HG03558 (cell line): ENCODE measurements at regions not wholly inside any gene's neighbourhood (a gene's known extent, or its start where the extent isn't known, plus 50 kb on each side); places are given as distances from the start of the nearest gene placed in this dataset.
"Not testable (repeated sequence)": the region's sequence is repeated elsewhere in the genome, so short reads cannot be mapped to it uniquely, and the experiment has no call there.

Source experiments
- ATAC-seq: cut with Tn5 transposase; IDR thresholded peaks from one replicate; pipeline ENCODE4 v1.9.1; 2021; ENCODE audit warnings: moderate number of reproducible peaks; ENCODE audit not compliant: unreplicated experiment; ENCODE audit errors: extremely low read depth

DNA sequence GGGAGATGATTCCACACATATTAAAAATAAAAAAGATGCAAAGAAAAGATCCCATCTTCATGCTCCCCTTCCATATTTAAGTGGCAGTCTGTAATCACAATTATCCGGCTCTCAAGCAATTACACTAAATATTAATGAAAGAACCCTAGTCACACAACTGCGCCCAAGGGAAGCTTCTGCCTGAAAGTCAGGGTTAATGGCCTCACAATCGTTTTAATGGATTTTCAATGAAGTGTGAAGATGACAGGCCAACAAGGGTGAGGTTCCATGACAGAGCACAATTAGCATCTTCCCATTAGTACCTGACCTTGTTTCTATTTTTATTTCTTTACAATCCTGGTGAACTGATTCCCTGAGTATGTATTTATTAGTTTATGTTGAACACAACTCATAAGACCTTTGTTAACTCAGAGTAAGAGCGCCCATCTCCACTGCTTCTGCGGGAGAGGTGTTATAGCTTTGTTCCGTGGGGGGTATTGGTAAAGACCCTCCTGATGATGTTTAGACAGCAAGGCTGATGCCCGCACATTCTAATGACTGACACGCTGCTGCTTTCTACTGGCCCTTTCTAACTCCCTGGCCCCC is 80.9 kb downstream of the IER5 start:
- no peak for ATAC-seq

DNA sequence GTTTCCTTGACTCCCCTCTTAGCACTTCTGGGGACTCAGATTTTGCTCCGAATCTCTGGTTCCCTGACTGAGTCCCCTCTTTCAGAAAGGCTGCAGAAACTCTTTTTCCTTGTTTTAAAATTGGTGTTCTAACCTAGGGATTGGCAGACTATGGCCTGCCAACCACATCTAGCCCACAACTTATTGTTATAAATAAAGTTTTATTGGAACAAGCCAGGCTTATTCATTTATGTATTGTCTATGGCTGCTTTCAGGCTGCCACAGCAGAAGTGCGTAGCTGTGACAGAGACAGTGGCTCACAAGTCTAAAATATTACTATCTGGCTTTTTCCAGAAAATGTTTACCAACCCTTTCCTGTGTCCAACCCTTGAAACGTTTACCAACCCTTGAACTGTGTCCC is 81.7 kb downstream of the IER5 start:
- no peak for ATAC-seq

DNA sequence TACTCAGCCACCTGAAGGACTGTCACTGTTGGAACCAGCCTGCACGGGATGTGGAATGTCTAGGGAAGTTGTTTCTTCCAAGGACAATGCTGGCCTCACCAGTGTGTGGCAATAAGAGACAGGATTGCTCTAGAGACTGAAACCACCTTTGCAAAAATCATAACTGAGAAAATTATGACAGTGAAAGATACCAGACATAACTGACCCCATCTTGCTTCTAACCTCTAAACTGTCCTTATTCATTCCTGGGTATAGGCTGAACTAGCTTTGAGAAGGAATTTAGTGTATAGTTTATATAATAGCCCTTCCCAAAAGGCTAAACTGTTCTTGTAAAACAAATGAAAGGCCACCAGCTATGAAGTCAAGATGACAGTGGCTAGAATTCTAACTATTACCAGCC is 83.6 kb downstream of the IER5 start:
- no peak for ATAC-seq

DNA sequence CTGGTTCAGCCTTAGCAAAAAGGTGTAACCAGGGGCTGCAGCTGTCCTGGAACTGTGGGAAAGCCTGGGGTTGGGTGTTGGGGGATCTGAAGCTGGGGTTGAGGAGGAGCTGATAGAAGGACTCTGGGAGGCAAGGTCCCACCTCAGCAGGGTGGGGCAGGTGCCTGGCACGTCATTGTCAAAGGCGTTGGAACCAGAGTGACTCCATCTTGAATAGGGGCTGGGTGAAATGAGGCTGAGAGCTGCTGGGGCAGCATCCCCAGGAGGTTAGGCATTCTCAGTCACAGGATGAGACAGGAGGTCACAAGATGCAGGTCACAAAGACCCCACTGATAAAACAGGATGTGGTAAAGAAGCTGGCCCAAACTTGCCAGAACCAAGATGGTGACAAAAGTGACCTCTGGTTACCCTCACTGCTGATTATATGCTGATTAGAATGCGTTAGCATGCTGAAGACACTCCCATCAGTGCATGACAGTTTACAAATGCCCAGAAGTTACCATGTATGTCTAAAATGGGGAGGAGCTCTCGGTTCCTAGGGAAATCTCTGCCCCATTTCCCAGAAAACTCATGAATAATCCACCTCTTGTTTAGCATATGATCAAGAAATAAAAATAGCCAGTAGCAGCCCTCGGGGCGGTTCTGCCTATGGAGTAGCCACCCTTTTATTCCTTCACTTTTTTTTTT is 85.4 kb downstream of the IER5 start:
- no peak for ATAC-seq

DNA sequence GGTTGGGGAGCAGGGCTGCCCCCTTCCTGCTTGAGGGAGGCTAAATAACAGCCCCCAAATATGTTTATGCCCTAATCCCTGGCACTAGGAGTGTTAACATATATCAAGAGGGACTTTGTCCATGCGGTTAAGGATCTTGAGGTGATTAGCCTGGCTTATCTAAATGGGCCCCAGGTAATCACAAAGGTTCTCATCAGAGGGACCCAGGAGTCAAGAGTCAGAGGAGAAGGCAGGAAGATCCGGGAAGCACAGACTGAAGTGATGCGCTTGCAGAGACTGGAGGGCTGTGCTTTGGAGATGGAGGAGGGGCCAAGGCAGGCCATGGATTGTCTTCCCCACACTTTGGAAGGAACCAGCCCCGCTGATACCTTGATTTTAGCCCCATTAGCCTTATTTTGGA is 86.4 kb downstream of the IER5 start:
- ATAC-seq: no peak

DNA sequence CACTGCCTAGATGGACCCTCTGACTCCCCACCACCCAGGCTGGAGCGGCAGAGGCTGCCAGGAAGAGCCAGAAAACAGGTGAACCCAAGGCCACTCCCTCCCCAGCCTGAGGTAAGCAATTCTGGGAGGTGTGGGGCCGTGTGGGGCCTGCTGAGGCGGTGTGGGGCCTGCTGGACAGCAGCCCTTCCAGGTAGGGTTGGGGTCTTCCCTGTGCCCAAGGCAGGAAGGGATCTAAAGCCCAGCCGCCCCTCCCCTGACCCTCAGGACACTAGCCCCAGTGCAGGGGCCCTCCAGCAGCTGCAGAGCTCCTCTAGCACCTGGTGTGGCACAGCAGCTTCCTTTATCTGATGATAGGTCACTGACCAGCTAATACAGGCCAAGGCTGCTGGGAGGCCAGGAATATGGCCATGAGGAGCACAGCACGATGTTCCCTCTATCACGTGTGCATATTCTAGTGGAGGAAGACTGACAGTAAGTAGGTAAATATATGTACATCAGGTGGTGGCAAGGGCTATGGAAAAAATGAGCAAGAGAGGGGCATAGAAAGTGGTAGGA is 86.9 kb downstream of the IER5 start:
- no peak for ATAC-seq

DNA sequence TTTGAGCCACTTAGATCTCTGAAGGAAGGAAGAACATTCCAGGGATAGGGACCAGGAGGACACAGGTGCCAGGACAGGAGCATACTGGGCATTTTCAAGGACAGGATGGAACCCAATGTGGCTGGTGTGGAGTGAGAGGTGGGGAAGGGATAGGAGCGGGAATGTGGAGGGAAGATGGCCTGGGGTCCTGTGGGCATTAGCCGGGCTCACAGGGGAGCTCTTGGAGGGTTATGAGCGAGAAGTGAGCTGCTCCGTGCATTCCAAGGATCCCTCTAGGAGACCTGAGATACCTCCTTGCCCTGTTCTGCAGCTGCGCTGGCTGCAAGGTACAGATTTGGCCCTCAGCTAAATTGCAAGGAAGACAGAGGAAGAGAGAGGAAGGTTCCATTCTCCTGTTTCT is 87.5 kb downstream of the IER5 start:
- ATAC-seq: no peak

DNA sequence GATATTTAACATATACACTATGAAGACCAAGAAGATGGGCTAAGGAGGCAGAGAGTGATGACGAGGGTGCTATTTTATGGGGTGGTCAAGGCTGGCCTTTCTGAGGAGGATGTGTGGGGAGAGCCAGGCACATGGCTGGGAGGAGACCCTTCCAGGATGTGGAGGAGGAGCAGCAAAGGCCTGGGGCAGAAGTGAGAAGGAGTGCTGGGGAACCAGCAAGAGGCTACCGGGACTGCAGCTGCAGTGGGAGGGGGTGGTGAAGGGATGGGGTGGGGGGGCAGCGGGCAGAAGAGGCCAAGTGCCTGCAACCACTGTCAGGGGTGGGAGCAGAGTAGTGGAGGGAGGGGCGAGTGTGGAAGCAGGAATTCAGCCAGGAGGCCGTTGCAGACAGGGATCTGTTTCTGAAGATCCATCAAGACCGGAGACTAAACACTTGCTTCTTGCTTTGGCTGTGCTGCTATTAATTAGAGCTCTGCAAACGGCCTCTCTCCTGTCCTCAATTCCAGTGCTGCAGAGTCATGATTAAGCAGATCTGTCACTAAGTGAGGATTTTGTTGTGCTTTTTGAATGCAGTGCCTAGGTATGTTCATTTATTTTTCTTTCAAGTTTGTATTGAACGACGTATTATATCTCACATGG is 89.9 kb downstream of the IER5 start:
- no peak for ATAC-seq

DNA sequence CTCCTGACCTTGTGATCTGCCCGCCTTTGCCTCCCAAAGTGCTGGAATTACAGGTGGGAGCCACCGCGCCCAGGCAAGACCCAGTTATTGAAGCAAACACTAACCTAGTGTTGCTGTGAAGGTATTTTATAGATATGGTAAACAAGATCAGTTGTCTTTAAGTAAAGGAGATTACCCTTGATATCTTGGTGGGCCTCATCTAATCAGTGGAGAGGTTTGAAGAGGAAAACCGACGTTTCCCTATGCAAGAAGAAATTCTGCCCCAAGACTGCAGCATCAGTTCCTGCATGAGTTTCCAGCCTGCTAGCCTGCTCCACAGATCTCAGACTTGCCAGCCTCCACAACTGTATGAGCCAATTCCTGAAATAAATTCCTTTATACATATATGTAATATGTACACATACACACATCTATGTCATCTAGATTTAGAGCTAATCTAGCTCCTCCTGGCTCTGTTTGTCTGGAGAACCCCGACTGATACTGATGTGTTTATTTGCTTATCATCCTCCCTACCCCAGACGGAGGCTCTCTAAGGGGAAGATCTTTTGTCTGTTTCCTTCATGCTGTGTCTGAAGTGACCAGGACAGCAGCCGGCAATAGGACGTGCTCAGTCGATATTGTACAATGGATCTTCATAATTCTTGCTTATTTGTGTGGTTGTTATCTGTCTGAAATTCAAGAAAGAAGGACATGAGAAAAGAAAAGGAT is 90.9 kb downstream of the IER5 start:
- no peak for ATAC-seq

DNA sequence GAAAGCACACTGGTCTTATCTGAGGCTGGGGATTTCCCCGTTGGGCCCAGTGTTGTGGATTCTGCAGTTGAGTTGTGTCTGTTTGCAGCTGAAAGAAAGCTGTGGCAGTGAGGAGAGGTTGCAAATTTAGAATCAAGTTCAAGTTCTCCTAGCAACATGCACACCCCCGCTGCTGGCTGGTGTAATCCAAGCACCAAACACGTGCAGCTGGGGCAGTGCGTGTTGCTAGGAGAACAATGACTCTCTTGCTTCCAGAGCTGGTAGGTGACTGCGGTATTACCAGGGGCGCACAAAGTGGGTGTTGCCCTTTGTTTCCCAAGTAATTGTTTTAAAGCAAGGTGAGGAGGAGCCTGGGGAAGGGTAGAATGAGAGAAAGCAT is 91.5 kb downstream of the IER5 start:
- no peak for ATAC-seq

DNA sequence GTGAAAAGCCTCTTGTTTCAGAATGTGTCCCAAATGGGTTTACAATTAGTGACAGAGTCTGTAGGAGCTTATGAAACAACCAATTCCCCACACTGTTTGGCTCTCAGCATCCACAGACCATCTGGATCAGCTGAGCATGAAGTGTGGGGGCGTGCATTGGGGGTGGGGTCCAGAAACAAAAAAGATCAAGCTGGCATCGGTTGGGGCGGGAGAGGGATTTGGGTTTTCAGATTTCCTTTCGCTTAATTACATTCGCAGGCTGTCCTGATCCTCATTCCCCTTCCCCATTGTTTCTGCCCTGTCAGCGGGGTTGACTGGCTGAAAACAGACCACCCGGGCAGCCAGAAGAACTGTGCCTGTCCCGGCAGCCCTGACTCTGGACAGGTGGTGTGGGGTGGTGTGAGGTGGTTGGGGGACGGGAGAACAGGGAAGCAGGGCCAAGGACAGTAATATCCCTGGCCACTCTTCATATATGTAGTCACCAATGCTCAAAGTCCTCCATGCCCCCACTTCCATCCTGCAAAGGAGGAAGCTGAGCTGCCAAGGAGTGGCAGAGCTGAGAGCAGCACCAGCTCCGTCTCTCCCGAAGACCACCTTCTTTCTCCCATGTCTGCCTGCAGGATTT is 92.0 kb downstream of the IER5 start:
- no peak for ATAC-seq

DNA sequence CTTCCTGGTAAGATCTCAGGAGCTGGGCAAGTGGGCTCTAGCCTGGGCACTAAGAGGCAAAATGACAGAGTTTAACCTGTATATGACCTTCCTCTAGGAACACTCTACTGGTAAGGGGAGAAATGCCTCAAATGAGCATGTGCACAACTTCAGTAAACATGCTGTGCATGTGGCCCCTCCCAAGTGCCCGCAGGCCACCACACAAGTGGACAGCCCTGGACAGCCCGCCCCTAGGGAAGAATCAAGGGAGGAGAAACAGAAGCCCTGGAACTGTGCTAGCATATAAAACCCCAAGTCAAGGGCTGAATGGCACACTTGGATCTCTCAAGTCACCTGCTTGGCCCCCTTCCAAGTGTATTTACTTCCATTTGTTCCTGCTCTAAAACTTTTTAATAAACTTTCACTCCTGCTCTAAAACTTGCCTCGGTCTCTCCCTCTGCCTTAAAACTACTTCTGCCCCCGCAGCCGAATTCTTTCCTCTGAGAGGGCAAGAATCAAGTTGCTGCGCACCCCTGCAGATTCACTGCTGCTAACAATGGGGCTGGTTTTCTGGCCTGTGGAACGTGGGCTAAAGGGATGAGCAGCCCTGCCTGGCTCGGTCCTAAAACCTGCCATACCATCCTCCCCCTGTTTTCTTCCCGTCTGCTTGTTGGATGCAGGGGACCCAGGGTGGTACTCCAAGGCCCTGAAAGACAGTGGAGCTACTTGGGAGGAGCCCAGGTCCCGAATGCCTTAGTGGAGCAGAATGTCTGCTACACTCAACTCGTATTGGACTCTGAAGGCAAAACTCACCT is 93.5 kb downstream of the IER5 start:
- ATAC-seq: no peak

DNA sequence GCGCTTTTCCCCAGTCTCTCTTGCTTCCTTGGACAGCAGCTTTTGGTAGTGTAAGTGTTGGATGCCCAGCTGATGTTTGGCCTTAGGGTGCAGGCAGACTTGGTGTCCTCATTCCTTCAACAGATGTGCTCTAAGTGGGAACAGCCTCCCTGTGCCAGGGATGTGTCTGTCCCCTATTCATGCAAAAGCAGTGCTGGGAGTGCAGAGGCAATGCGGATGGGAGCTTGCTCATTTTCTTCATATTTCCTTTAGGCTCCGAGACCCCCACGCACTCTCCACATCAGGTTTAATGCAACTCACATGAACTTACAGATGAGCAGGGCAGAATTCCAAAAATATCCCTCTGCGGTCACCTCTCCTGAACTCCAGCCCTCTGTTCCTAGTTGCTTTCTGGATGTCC is 96.1 kb downstream of the IER5 start:
- ATAC-seq: no peak

DNA sequence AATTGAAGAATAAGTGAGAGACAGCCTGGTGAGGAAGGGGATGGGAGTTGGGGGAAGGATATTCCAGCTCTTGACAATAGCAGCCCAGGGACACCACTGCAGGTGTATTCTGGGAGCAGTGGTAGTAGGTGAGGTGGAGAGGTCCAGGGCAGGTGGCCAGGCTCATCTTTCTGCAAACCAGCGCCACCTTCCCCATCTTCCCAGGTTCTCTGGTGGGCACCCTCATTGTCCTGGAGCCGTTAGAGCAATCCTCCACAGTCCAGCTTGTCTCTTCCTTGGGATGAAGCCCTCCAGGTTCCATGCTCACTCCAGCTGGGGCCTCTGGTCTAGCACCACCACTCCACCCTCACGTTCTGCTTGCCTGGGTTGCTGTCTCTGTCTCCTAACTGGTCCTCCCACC is 97.0 kb downstream of the IER5 start:
- ATAC-seq: no peak

DNA sequence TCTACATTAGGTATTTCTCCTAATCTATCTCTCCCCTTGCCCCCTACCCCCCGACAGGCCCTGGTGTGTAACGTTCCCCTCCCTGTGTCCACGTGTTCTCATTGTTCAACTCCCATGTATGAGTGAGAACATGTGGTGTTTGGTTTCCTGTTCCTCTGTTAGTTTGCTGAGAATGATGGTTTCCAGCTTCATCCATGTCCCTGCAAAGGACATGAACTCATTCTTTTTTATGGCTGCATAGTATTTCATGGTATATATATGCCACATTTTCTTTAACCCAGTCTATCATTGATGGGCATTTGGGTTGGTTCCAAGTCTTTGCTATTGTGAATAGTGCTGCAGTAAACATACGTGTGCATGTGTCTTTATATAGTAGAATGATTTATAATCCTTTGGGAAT is 97.6 kb downstream of the IER5 start:
- ATAC-seq: not testable (repeated sequence)

DNA sequence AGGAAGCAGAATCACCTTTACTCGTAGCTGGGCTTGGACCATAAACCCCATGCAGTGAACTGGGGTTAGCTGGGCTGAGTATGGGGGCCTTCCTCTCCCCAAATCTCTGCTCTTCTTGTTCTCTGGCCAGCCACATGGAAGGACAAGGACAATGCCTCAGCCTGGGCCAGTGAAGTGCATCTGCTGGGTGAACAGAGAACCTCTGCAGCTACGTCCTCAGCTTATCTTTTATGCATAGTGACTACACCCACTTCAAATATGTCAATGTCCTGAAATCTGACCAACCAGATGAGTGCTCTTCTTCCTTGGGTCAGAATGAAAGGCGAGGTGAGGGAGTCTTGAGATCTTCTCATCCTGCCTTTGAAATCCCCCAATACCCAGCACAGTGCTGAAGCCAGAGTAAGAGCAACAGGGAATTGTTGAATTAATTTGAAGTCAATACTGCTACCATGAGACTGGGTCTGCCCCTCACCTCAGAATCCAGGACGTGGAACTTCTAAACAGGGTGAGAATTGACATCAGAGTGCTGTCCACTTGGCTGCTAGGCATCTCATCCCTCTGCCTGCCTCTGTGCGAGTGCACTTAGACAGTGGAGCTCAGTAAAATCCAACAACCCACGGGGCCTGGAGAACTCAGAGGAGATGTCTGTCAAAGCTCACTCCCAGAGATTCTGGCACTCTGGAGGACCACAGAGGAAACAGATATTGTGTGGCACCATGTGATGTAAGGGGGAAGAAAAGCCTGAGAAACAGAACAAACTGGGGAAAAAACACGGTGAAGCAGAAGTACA is 99.0 kb downstream of the IER5 start:
- no peak for ATAC-seq

DNA sequence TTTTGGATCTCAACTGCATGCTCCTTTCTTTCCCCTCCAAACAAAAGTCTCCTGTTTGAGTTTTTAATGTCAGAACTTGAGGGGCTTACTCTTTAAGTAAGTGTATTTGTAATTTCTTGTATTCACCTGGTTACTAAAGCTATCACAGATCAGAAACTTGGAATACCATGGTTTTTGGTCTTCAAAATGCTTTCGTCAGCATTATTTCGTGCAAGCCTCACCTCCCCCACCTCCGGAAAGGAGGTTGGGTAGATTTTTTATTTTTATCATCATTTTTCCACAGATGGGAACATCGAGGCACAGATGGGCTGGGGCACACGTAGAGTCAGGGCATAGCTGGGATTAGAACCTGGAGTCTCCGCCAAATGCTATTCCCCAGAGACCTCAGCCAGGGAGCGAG is 100.7 kb downstream of the IER5 start:
- no peak for ATAC-seq

DNA sequence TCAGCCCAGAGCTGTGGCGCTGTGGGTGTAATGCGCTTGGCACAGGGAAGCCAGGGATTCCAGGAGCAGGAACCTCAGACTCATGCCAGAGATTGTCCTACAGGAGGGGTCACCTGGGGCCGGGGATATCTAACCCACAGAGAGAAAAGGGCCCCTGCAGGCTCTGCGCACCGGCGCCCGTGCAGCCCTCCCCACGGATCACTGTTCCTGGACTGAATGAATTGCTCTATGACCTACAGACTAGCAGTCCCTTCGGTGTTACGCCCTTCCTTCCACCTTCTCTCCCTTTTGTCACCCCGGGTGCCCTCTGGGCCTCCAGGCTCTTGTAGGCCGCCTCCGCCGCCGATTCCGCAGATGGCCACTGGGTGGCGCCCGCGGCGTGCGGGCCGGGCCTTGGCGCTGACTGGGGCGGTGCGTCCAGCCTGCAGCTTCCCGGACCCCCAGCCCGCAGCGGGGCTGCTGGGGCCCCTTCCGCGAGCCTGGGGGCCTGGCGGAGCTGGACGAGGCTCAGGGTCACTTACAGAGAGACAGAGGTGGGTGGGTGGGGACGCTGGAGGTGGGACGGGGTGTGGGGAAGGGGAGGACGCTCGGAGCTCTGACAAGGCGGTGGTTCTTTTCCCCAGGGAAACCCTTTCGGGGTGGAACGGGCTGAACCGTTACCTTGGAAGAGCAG is 101.3 kb downstream of the IER5 start:
- no peak for ATAC-seq
